Right lobe of liver (tissue), 4 donors: ENCODE measurements at regions not wholly inside any gene's neighbourhood (a gene's known extent, or its start where the extent isn't known, plus 50 kb on each side); places are given as distances from the start of the nearest gene placed in this dataset.

ENCODE experiments used
- POLR2A ChIP-seq: fragments of 450-650 bp; IDR thresholded peaks from one replicate; pipeline ENCODE4 v1.6.1; 2017; ENCODE audit warnings: antibody characterized with exemption, mild to moderate bottlenecking
- TF ChIP-seq, protein P1 (sequence below), 4 donors: fragments of 200-600 bp in 3 of 4; fragments of 450-650 bp in 1 of 4; IDR thresholded peaks; one replicate each; pipeline versions ENCODE4 v1.5.1 to v1.8.0; 2016 to 2022; ENCODE audit warnings: antibody characterized with exemption in 4 of 4, mild to moderate bottlenecking in 2 of 4
- donor health status: DM: no; HTN: no; CAD: no.
- donor health status: DM: no; HTN: no; CAD: no.
- donor health status: DM: no; HTN: yes; CAD: no.

DNA sequence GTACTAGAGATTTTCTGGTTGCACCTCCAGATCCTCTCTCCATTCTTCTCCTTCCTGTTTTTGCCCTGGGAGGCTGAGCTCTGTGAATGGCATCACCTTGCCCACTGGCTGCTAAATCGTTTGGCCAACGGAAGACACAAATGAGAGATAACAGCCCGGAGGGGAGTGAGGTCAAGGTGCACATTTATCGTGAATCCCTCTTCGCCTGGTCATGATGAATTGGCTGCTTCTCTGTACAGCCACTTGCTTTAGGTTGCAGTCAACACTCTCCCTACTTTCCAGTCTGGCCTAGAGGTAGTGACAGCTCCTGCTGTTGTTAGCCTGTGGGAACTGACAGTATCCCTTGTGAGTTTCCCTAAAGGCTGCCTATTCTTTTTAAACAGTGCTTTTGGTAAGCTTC is 85.4 kb upstream of the CHCHD3 start:
- TF ChIP-seq, protein P1, sequence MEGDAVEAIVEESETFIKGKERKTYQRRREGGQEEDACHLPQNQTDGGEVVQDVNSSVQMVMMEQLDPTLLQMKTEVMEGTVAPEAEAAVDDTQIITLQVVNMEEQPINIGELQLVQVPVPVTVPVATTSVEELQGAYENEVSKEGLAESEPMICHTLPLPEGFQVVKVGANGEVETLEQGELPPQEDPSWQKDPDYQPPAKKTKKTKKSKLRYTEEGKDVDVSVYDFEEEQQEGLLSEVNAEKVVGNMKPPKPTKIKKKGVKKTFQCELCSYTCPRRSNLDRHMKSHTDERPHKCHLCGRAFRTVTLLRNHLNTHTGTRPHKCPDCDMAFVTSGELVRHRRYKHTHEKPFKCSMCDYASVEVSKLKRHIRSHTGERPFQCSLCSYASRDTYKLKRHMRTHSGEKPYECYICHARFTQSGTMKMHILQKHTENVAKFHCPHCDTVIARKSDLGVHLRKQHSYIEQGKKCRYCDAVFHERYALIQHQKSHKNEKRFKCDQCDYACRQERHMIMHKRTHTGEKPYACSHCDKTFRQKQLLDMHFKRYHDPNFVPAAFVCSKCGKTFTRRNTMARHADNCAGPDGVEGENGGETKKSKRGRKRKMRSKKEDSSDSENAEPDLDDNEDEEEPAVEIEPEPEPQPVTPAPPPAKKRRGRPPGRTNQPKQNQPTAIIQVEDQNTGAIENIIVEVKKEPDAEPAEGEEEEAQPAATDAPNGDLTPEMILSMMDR (IDR thresholded peaks at IDR 0.05): no peak
- TF ChIP-seq POLR2A: no peak
